Thoracic aorta (tissue), 2 donors: ENCODE measurements at regions not wholly inside any gene's neighbourhood (a gene's known extent, or its start where the extent isn't known, plus 50 kb on each side); places are given as distances from the start of the nearest gene placed in this dataset.

Experiments
- ATAC-seq: fragments of 150-250 bp; one replicate; pipeline ENCODE4 v1.8.0; 2017; ENCODE audit warnings: low read depth; ENCODE audit not compliant: insufficient number of reproducible peaks, low FRiP score
- DNase-seq: peaks from one replicate; pipeline ENCODE4 v3.0.0-alpha.2; 2020; ENCODE audit warnings: low spot score
- H3K27ac ChIP-seq, 2 donors: fragments of 200-600 bp; sonication (generic); 1 replicate in 1 of 2; 2 replicates in 1 of 2; pipeline ENCODE4 v1.5.1; 2016; ENCODE audit warnings: mild to moderate bottlenecking in 2 of 2, moderate library complexity in 2 of 2
- H3K27me3 ChIP-seq: fragments of 200-600 bp; sonication (generic); replicated peaks from 2 replicates; pipeline ENCODE4 v1.6.0; 2016; ENCODE audit warnings: mild to moderate bottlenecking; ENCODE audit not compliant: insufficient read depth
- H3K36me3 ChIP-seq: fragments of 200-600 bp; sonication (generic); one replicate; pipeline ENCODE4 v1.5.1; 2016
- H3K4me1 ChIP-seq, 2 donors: fragments of 200-600 bp; sonication (generic); 1 replicate in 1 of 2; 2 replicates in 1 of 2; pipeline versions ENCODE4 v1.5.1 to v1.6.0; 2016; ENCODE audit warnings: low read depth in 2 of 2, mild to moderate bottlenecking in 1 of 2; ENCODE audit not compliant: control insufficient read depth in 1 of 2
- H3K4me3 ChIP-seq: fragments of 200-600 bp; sonication (generic); 2 replicates; pipeline ENCODE4 v1.5.1; 2016; ENCODE audit warnings: mild to moderate bottlenecking
- H3K9me3 ChIP-seq: fragments of 200-600 bp; sonication (generic); 2 replicates; pipeline ENCODE4 v1.5.1; 2016
- CTCF ChIP-seq: fragments of 200-600 bp; sonication (generic); IDR thresholded peaks from one replicate; pipeline ENCODE4 v1.5.1; 2019; ENCODE audit warnings: antibody characterized with exemption

DNA sequence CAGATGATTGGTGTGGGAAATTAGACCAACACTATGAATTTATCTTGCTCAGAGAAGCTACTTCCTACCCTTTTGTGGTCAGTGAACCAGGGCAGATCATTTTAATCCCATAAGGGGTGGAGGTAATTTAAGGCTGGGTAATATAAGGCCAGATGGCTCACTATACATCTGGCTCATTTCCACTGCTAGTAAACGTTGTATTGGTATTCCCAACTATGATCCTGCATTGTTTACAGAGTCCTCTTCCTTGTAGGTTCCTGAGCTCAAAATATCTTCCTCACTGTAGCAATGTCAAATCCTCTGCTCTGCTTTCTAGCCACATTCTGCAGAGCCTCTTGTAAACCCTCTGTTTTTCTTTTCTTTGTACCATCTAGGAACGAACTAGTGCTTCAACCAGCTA is 93.0 kb upstream of the MGAT4C start:
- TF ChIP-seq CTCF, result no peak
- no peaks in the 10 kb centered on the region for H3K9me3 ChIP-seq
- no peaks in the 10 kb centered on the region for H3K4me1 ChIP-seq
- DNase-seq, result no peak
- no peak for ATAC-seq
- H3K36me3 ChIP-seq, result no peaks in the 10 kb centered on the region
- H3K4me3 ChIP-seq, result no peak overlapping the region
- H3K27ac ChIP-seq, result no peak overlapping the region
- H3K27me3 ChIP-seq, result no peaks in the 10 kb centered on the region

DNA sequence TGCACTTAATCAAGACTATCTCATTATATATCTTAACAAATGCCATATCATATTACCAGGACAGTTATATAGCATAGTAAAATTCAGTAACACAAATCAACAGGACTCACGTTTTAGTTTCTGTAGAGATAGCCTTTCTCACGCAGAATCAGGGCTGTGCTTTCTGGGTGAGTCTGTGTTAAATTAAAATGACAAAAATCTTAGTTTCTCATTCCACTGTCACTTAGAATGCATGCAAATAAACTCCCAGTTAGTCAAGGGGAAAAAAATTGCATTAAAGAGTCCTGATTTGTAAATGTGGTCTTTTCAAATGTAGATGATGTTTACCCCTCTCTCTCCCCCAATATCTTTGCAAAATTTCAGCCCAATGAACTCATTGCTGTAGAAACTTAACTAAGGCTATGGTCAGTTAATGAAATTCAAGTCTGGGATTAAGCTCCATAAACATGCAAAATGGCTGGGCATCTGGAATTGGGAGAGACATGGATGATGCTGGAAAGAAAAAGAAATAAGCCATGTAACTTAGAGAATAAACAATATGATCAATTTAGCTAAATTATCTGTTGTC is 77.8 kb upstream of the MGAT4C start:
- Histone ChIP-seq H3K36me3 (no peaks in the 10 kb centered on the region), H3K9me3 (no peaks in the 10 kb centered on the region), H3K4me1 (no peaks in the 10 kb centered on the region), H3K27ac (no peak overlapping the region), H3K4me3 (no peak overlapping the region), H3K27me3 (no peaks in the 10 kb centered on the region)
- TF ChIP-seq CTCF, result no peak
- DNase-seq, result no peak
- ATAC-seq, result no peak

- H3K36me3 ChIP-seq, result no peaks in the 10 kb centered on the region
- no peaks in the 10 kb centered on the region for H3K4me1 ChIP-seq
- no peak for DNase-seq
- no peaks in the 10 kb centered on the region for H3K27me3 ChIP-seq
- no peak overlapping the region for H3K4me3 ChIP-seq
- no peak overlapping the region for H3K27ac ChIP-seq
- no peaks in the 10 kb centered on the region for H3K9me3 ChIP-seq
- no peak for TF ChIP-seq CTCF
- no peak for ATAC-seq
Measured at GRCh38 chr12:86331457-86331856, 75.3 kb upstream of the MGAT4C start.

DNA sequence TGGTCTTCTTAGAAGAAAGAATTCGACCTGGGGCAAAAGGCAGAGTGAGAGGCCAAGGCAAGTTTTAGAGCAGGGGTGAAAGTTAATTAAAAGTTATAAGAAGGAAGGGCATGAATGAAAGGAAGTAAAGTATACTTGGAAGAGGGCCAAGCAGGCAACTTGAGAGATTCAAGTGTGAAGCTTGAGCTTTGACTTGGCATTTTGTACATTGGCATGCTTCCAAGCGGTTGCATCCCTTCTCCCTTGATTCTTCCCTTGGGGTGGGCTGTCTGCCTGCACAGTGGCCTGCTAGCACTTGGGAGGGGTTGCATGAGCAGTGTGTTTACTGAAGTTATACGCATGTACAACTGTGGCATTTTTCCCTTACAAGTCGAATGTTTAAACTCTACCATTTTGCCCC is 74.8 kb upstream of the MGAT4C start:
- Histone ChIP-seq H3K27ac (no peak overlapping the region), H3K36me3 (no peaks in the 10 kb centered on the region), H3K4me1 (no peaks in the 10 kb centered on the region), H3K27me3 (no peaks in the 10 kb centered on the region), H3K9me3 (no peaks in the 10 kb centered on the region), H3K4me3 (no peak overlapping the region)
- ATAC-seq (no peak), DNase-seq (no peak)
- TF ChIP-seq CTCF, result no peak

- Histone ChIP-seq H3K27me3 (no peaks in the 10 kb centered on the region), H3K4me1 (no peaks in the 10 kb centered on the region), H3K36me3 (no peaks in the 10 kb centered on the region), H3K4me3 (no peak overlapping the region), H3K27ac (no peak overlapping the region), H3K9me3 (no peaks in the 10 kb centered on the region)
- no peak for TF ChIP-seq CTCF
- no peak for DNase-seq
- ATAC-seq, result no peak
Measured at GRCh38 chr12:86312232-86312631, 56.0 kb upstream of the MGAT4C start.
